IMR-90 (cell line): ENCODE measurements at regions not wholly inside any gene's neighbourhood (a gene's known extent, or its start where the extent isn't known, plus 50 kb on each side); places are given as distances from the start of the nearest gene placed in this dataset.

Experiments
- ATAC-seq: fragments of 200-7000 bp; cut with Tn5 transposase; 2 replicates; pipeline ENCODE4 v1.9.1; 2020; ENCODE audit warnings: low read depth, mild to moderate bottlenecking, moderate library complexity
- BruUV-seq: library from RNA; stranded (reverse); fragments of 400-500 nt; replicated peaks from 2 replicates; lab custom pipeline; 2021; lab: Mats Ljungman, UMichigan
- CTCF ChIA-PET: fragments of 300-600 bp; formaldehyde crosslinking; extraction: SDS; loops from one replicate; lab custom pipeline; 2021; ENCODE audit warnings: antibody characterized with exemption; lab: Yijun Ruan, JAX
- POLR2A ChIA-PET: fragments of 300-600 bp; sonication (Branson Sonifier 250); formaldehyde crosslinking; loops from one replicate; lab custom pipeline; 2022; ENCODE audit warnings: antibody characterized with exemption; ENCODE audit not compliant: unreplicated experiment; lab: Charles Lee
- DNase-seq: peaks from one replicate; pipeline ENCODE4 v3.0.0; 2013
- H2AFZ ChIP-seq: replicated peaks from 2 replicates; pipeline ENCODE3; 2013; ENCODE audit warnings: low read length, mild to moderate bottlenecking; ENCODE audit not compliant: poor library complexity
- H2AK5ac ChIP-seq: 2 replicates; pipeline ENCODE4 v1.6.1; 2013; ENCODE audit warnings: low read depth, low read length, inconsistent platforms
- H2AK9ac ChIP-seq: replicated peaks from 2 replicates; pipeline ENCODE3; 2013; ENCODE audit warnings: mild to moderate bottlenecking, low read depth, low read length, moderate library complexity; ENCODE audit not compliant: poor library complexity
- H2BK120ac ChIP-seq: 2 replicates; pipeline ENCODE4 v1.6.1; 2013; ENCODE audit warnings: low read depth, low read length, inconsistent platforms
- H2BK15ac ChIP-seq: 3 replicates; pipeline ENCODE4 v1.6.1; 2013; ENCODE audit warnings: low read depth, low read length, inconsistent platforms
- H2BK20ac ChIP-seq: 2 replicates; pipeline ENCODE4 v1.6.1; 2013; ENCODE audit warnings: low read depth, mild to moderate bottlenecking, inconsistent platforms, low read length, moderate library complexity
- H2BK5ac ChIP-seq: 2 replicates; pipeline ENCODE4 v1.6.1; 2013; ENCODE audit warnings: mild to moderate bottlenecking, low read depth, low read length, inconsistent platforms; ENCODE audit not compliant: poor library complexity, severe bottlenecking
- H3K14ac ChIP-seq: replicated peaks from 2 replicates; pipeline ENCODE4 v1.6.1; 2013; ENCODE audit warnings: low read depth, low read length, inconsistent platforms
- H3K18ac ChIP-seq: 2 replicates; pipeline ENCODE4 v1.6.1; 2013; ENCODE audit warnings: low read depth, low read length, control low read depth
- H3K23ac ChIP-seq: 2 replicates; pipeline ENCODE4 v1.6.1; 2013; ENCODE audit warnings: low read depth, low read length, inconsistent platforms
- H3K27ac ChIP-seq: 2 replicates; pipeline ENCODE4 v1.5.1; 2013; ENCODE audit warnings: mild to moderate bottlenecking, control low read depth, low read length; ENCODE audit not compliant: insufficient read depth
- H3K27me3 ChIP-seq: 2 replicates; pipeline ENCODE4 v1.6.1; 2013; ENCODE audit warnings: low read length; ENCODE audit not compliant: control insufficient read depth, insufficient read depth
- H3K36me3 ChIP-seq: 2 replicates; pipeline ENCODE4 v1.6.1; 2013; ENCODE audit warnings: low read length, mixed read lengths; ENCODE audit not compliant: control insufficient read depth, insufficient read depth
- H3K4ac ChIP-seq: 2 replicates; pipeline ENCODE4 v1.6.1; 2013; ENCODE audit warnings: low read depth, low read length, inconsistent platforms
- H3K4me1 ChIP-seq: 2 replicates; pipeline ENCODE4 v1.6.1; 2013; ENCODE audit warnings: low read length, mixed read lengths; ENCODE audit not compliant: control insufficient read depth, insufficient read depth
- H3K4me2 ChIP-seq: 2 replicates; pipeline ENCODE4 v1.6.1; 2013; ENCODE audit warnings: low read depth, mild to moderate bottlenecking, control low read depth, low read length, moderate library complexity
- H3K4me3 ChIP-seq: 2 replicates; pipeline ENCODE4 v1.5.1; 2013; ENCODE audit warnings: low read depth, mild to moderate bottlenecking, control low read depth, low read length, moderate library complexity; ENCODE audit not compliant: insufficient read depth
- H3K56ac ChIP-seq: 2 replicates; pipeline ENCODE4 v1.6.1; 2013; ENCODE audit warnings: low read length, inconsistent platforms; ENCODE audit not compliant: insufficient read depth; ENCODE audit errors: extremely low read depth
- H3K79me1 ChIP-seq, 2 experiments: 2 replicates each; pipeline ENCODE4 v1.6.1; 2013; ENCODE audit warnings: low read length in 2 of 2, inconsistent platforms in 1 of 2, low read depth in 1 of 2
- H3K9ac ChIP-seq: 2 replicates; pipeline ENCODE4 v1.6.1; 2013; ENCODE audit warnings: low read depth, low read length, control low read depth
- H3K9me1 ChIP-seq: 2 replicates; pipeline ENCODE4 v1.6.1; 2013; ENCODE audit warnings: low read length, inconsistent platforms; ENCODE audit not compliant: insufficient read depth
- H3K9me3 ChIP-seq: 2 replicates; pipeline ENCODE4 v1.6.1; 2013; ENCODE audit warnings: low read length; ENCODE audit not compliant: control insufficient read depth, insufficient read depth
- H4K20me1 ChIP-seq: 2 replicates; pipeline ENCODE4 v1.6.1; 2013; ENCODE audit warnings: low read length, inconsistent platforms; ENCODE audit not compliant: insufficient read depth
- H4K5ac ChIP-seq: 2 replicates; pipeline ENCODE4 v1.6.1; 2013; ENCODE audit warnings: mild to moderate bottlenecking, low read depth, low read length, control low read depth
- H4K8ac ChIP-seq, 2 experiments: 2 replicates each; pipeline ENCODE4 v1.6.1; 2013; ENCODE audit warnings: low read depth in 2 of 2, low read length in 2 of 2, control low read depth in 1 of 2, inconsistent platforms in 1 of 2
- H4K91ac ChIP-seq: 2 replicates; pipeline ENCODE4 v1.6.1; 2013; ENCODE audit warnings: low read depth, low read length, inconsistent platforms; ENCODE audit not compliant: insufficient read depth
- BHLHE40 ChIP-seq: fragments of 150-350 bp; IDR thresholded peaks from 2 replicates; pipeline ENCODE4 v1.6.1; 2016; ENCODE audit warnings: mild to moderate bottlenecking, low read depth, low read length
- CEBPB ChIP-seq: IDR thresholded peaks from 2 replicates; pipeline ENCODE4 v1.6.1; 2012; ENCODE audit warnings: low read depth, low read length, improper control_type of control experiment
- CHD1 ChIP-seq: IDR thresholded peaks from 2 replicates; pipeline ENCODE4 v1.6.1; 2012; ENCODE audit warnings: low read depth, low read length, improper control_type of control experiment
- CTCF ChIP-seq: conservative IDR thresholded peaks from 2 replicates; pipeline ENCODE4 v1.5.1; 2012; ENCODE audit warnings: mild to moderate bottlenecking, low read depth, low read length, improper control_type of control experiment
- ELK1 ChIP-seq: fragments of 150-350 bp; IDR thresholded peaks from 2 replicates; pipeline ENCODE4 v1.6.1; 2016; ENCODE audit warnings: low read depth, mild to moderate bottlenecking, low read length, moderate library complexity, borderline replicate concordance
- FOS ChIP-seq: fragments of 150-350 bp; IDR thresholded peaks from 2 replicates; pipeline ENCODE4 v1.6.1; 2016; ENCODE audit warnings: low read depth, low read length
- MAFK ChIP-seq: IDR thresholded peaks from 2 replicates; pipeline ENCODE4 v1.6.1; 2012; ENCODE audit warnings: low read depth, low read length, improper control_type of control experiment
- MAZ ChIP-seq: IDR thresholded peaks from 2 replicates; pipeline ENCODE4 v1.6.1; 2012; ENCODE audit warnings: low read depth, mild to moderate bottlenecking, low read length, improper control_type of control experiment, moderate library complexity, borderline replicate concordance
- MXI1 ChIP-seq: IDR thresholded peaks from 2 replicates; pipeline ENCODE4 v1.6.1; 2012; ENCODE audit warnings: low read depth, mild to moderate bottlenecking, low read length, moderate library complexity, borderline replicate concordance
- NFE2L2 ChIP-seq: fragments of 150-350 bp; IDR thresholded peaks from 2 replicates; pipeline ENCODE4 v1.6.1; 2016; ENCODE audit warnings: low read depth, mild to moderate bottlenecking, low read length
- POLR2A ChIP-seq: IDR thresholded peaks from 2 replicates; pipeline ENCODE4 v1.6.1; 2012; ENCODE audit warnings: mild to moderate bottlenecking, low read depth, low read length
- RAD21 ChIP-seq: IDR thresholded peaks from 2 replicates; pipeline ENCODE4 v1.6.1; 2012; ENCODE audit warnings: low read length, improper control_type of control experiment
- RCOR1 ChIP-seq: IDR thresholded peaks from 2 replicates; pipeline ENCODE4 v1.6.1; 2012; ENCODE audit warnings: mild to moderate bottlenecking, low read length, improper control_type of control experiment; ENCODE audit not compliant: insufficient replicate concordance
- RFX5 ChIP-seq: IDR thresholded peaks from 2 replicates; pipeline ENCODE4 v1.8.0; 2012; ENCODE audit warnings: low read depth, mild to moderate bottlenecking, low read length, moderate library complexity
- SMC3 ChIP-seq: fragments of 150-350 bp; IDR thresholded peaks from 2 replicates; pipeline ENCODE4 v1.6.1; 2016; ENCODE audit warnings: low read depth, mild to moderate bottlenecking, antibody characterized with exemption, low read length, moderate library complexity
- USF2 ChIP-seq: fragments of 150-350 bp; IDR thresholded peaks from 2 replicates; pipeline ENCODE4 v1.6.1; 2017; ENCODE audit warnings: mild to moderate bottlenecking, antibody characterized with exemption, low read length, low read depth
- WGBS, 2 experiments: methylation state at CpG; one replicate each; pipeline versions ENCODE4 v1.1.5 to v1.1.7; 2013; ENCODE audit warnings: missing lambda C conversion rate in 2 of 2; ENCODE audit not compliant: insufficient read length in 1 of 2; ENCODE audit errors: extremely low coverage in 2 of 2; 5-methylcytosine and 5-hydroxymethylcytosine counted together
- dilution Hi-C: fragments of 300-500 bp; cut with HindIII; formaldehyde crosslinking; loops from one replicate; pipeline ENCODE4 v1.14.3; 2018; ENCODE audit warnings: low sequenced_read_pairs; ENCODE audit not compliant: unreplicated experiment
- in situ Hi-C: fragments of 300-500 bp; cut with MboI; formaldehyde crosslinking; loops from 3 replicates; pipeline ENCODE4 v1.14.3; 2019; ENCODE audit warnings: low sequenced_read_pairs, inconsistent platforms, mixed read lengths
- intact Hi-C: fragments of 100-400 bp; cut with micrococcal nuclease; formaldehyde crosslinking; loops from 2 replicates; pipeline ENCODE4 v1.10.0; 2022

GRCh38 chr13:99844421-99844820 lies 127.1 kb downstream of the ZIC5 start:
- Histone ChIP-seq H2AFZ (no peak overlapping the region), H3K4me1 (no peaks in the 10 kb centered on the region), H2BK120ac (no peak overlapping the region), H3K27me3 (no peaks in the 10 kb centered on the region; the same call in 1 of the 2 replicates), H3K23ac (no peak overlapping the region), H3K9ac (no peak overlapping the region), H4K91ac (no peak overlapping the region), H3K4me2 (no peak overlapping the region), H2BK5ac (no peak overlapping the region), H3K9me1 (no peaks in the 10 kb centered on the region), H3K27ac (no peak overlapping the region), H3K56ac (no peak overlapping the region), H3K4ac (no peak overlapping the region), H4K8ac (no peak overlapping the region), H3K36me3 (no peaks in the 10 kb centered on the region), H3K9me3 (no peaks in the 10 kb centered on the region), H3K18ac (no peak overlapping the region), H4K20me1 (no peaks in the 10 kb centered on the region), H3K14ac (no peak overlapping the region), H3K79me1 (no peaks in the 10 kb centered on the region), H2AK9ac (no peak overlapping the region), H2AK5ac (no peak overlapping the region), H3K4me3 (no peak overlapping the region), H2BK15ac (no peak overlapping the region), H4K5ac (no peak overlapping the region), H2BK20ac (no peak overlapping the region)
- no TSS peak for BruUV-seq
- dilution Hi-C loops (no loop called here), in situ Hi-C loops (no loop called here), intact Hi-C loops (no loop called here)
- CTCF ChIA-PET: no interaction called here
- ATAC-seq (no peak), DNase-seq (no peak)
- TF ChIP-seq FOS (no peak), SMC3 (no peak), RCOR1 (no peak), CEBPB (no peak), CTCF (no peak), RAD21 (no peak), POLR2A (no peak), BHLHE40 (no peak), ELK1 (no peak), RFX5 (no peak), MXI1 (no peak), MAZ (no peak), MAFK (no peak), USF2 (no peak), NFE2L2 (no peak), CHD1 (no peak)
- WGBS, 2 experiments: 40% methylated on average over 4 of the region's 8 CpGs; no CpG with 5 or more reads in 1 of the 2 experiments
- POLR2A ChIA-PET: no interaction called here
